ENCODE measurements at regions not wholly inside any gene's neighbourhood (a gene's known extent, or its start where the extent isn't known, plus 50 kb on each side); places are given as distances from the start of the nearest gene placed in this dataset.

- no peak for ATAC-seq (replicated peaks in 1 of 2)
- Mint-ChIP-seq H3K27me3 (ENCODE audit: low read depth) (no peaks in the 10 kb centered on the region), H3K9me3 (no peaks in the 10 kb centered on the region), H3K4me1 (ENCODE audit: low read depth) (no peaks in the 10 kb centered on the region), H3K36me3 (ENCODE audit: insufficient read depth in 2 of 2) (no peaks in the 10 kb centered on the region), H3K27ac (no peak overlapping the region), H3K4me3 (no peak overlapping the region)
- no peak for DNase-seq
Measured at GRCh38 chr4:73311428-73311827, 52.8 kb upstream of the ANKRD17 start.

GRCh38 chr4:73309211-73309610, 50.6 kb upstream of the ANKRD17 start:
- Mint-ChIP-seq H3K9me3 (no peaks in the 10 kb centered on the region), H3K36me3 (ENCODE audit: insufficient read depth in 2 of 2) (no peaks in the 10 kb centered on the region), H3K4me3 (no peak overlapping the region), H3K27ac (no peak overlapping the region), H3K27me3 (ENCODE audit: low read depth) (no peaks in the 10 kb centered on the region), H3K4me1 (ENCODE audit: low read depth) (no peaks in the 10 kb centered on the region)
- DNase-seq (no peak), ATAC-seq (replicated peaks in 1 of 2) (no peak)
